ENCODE measurements at regions not wholly inside any gene's neighbourhood (a gene's known extent, or its start where the extent isn't known, plus 50 kb on each side); places are given as distances from the start of the nearest gene placed in this dataset.

GRCh38 chr9:80282766-80283165 lies 711.0 kb downstream of the TLE4 start:
- TF ChIP-seq CTCF (IDR thresholded peaks at IDR 0.05; ENCODE audit: low read depth, low read length, poor library complexity, severe bottlenecking) (no peak), EZH2phosphoT487 (IDR thresholded peaks at IDR 0.05; ENCODE audit: borderline replicate concordance, low read length) (no peak)
